ENCODE measurements at regions not wholly inside any gene's neighbourhood (a gene's known extent, or its start where the extent isn't known, plus 50 kb on each side); places are given as distances from the start of the nearest gene placed in this dataset.

DNA sequence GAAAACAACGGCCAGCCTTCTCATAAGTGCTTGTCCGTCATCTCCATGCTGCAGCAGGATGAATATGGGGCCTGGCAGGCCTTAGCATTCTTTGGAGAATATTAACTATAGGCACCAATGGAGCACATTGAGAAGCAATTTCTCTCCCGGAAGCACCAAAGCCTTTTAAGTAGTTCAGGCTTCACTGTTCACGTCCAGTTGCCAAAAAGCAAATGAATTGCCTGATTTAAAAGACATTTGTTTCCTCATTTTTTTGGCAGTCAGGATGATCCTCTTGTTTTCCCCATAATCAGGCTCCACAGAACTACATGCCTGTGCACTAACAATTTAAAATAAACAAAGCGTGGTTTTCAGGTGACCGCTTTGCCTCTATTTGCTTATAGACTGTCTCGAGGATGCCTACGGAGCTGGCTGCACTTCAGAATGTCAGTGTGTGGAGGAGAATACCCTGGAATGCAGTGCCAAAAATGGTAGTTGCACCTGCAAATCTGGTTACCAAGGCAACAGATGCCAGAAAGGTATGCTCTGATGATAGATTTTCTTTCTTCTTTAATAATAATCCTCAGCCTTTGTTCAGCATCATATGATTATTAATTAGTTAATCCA lies 725.2 kb upstream of the GOLIM4 start:
- no peak overlapping the region for H3K4me3 ChIP-seq (ENCODE audit: low read length)
- no peak for DNase-seq (ENCODE audit: low read depth)
- TF ChIP-seq, protein P1, sequence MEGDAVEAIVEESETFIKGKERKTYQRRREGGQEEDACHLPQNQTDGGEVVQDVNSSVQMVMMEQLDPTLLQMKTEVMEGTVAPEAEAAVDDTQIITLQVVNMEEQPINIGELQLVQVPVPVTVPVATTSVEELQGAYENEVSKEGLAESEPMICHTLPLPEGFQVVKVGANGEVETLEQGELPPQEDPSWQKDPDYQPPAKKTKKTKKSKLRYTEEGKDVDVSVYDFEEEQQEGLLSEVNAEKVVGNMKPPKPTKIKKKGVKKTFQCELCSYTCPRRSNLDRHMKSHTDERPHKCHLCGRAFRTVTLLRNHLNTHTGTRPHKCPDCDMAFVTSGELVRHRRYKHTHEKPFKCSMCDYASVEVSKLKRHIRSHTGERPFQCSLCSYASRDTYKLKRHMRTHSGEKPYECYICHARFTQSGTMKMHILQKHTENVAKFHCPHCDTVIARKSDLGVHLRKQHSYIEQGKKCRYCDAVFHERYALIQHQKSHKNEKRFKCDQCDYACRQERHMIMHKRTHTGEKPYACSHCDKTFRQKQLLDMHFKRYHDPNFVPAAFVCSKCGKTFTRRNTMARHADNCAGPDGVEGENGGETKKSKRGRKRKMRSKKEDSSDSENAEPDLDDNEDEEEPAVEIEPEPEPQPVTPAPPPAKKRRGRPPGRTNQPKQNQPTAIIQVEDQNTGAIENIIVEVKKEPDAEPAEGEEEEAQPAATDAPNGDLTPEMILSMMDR (conservative IDR thresholded peaks at IDR 0.05; ENCODE audit: low read length): no peak

DNA sequence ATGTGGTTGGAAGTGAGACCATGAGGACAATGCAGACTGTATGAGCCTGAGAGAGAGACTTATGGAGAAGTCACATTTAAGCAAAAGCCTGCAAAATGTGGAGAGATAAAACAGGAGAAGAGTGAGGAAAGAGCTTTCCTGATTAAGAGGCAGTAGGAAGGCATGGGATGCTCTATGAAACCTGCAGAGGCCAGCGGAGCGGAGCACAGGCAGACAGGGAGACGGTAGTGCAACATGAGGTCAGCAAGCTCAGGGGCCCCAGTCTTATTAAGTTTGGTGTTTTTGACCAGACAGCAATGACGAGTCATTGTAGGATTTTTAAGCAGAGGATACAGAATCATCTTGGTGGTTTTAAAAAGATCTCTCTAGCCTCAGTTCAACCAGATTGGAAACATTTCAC lies 721.5 kb upstream of the GOLIM4 start:
- TF ChIP-seq, protein P1 (conservative IDR thresholded peaks at IDR 0.05; ENCODE audit: low read length): no peak
- no peak for DNase-seq (ENCODE audit: low read depth)
- no peak overlapping the region for H3K4me3 ChIP-seq (ENCODE audit: low read length)

DNA sequence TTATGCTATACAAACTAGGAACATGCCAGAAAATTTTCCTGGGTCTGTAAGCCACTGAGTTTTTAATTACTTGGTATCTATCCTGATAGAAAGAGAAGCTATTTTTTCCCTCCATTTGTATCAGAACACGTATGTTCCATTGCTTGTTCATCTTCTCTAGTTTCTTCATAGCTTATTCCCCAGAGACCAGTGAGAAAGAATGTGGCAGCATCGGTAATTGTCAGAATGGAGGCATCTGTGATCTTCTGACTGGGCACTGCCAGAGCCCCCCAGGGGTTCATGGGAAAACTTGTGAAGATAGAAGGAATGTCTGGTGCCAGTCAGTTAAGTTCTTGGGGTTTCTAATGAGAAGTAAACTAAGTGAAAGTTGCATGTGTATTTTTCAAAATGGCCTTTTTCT lies 720.2 kb upstream of the GOLIM4 start:
- TF ChIP-seq, protein P1 (conservative IDR thresholded peaks at IDR 0.05; ENCODE audit: low read length): no peak
- peak; percentile 2 for DNase-seq (ENCODE audit: low read depth)

DNA sequence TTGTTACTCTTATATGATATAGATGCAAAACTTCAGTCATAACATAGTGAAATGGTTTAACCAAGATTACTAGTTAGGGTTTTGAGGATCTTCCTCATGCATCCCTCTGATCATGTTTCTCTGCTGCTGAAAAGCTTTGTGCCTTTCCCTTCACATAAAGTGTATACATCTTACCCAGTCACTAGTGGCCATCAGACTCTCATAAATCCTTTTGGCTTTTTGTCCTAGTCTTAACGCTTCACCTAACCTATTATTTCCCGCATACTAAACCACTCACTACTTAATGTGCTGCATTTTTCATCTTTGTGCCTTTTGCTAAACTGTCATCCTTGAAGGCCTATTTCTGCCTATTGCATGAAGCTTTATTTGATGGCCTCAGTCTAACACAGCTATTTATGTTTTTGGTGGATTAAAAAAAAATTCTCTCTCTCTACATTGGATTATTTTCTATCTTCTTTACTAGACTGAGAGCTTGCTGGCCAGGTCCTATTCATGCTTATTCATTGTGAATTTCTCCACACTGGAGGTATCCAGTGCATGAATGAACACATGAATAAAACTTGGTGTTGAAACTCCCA lies 717.6 kb upstream of the GOLIM4 start:
- TF ChIP-seq, protein P1 (conservative IDR thresholded peaks at IDR 0.05; ENCODE audit: low read length): no peak
- H3K4me3 ChIP-seq (ENCODE audit: low read length): no peak overlapping the region
- DNase-seq (ENCODE audit: low read depth): no peak

More for the DNA sequence above, 720.2 kb upstream of the GOLIM4 start:
- no peak overlapping the region for H3K4me3 ChIP-seq (ENCODE audit: low read length)

DNA sequence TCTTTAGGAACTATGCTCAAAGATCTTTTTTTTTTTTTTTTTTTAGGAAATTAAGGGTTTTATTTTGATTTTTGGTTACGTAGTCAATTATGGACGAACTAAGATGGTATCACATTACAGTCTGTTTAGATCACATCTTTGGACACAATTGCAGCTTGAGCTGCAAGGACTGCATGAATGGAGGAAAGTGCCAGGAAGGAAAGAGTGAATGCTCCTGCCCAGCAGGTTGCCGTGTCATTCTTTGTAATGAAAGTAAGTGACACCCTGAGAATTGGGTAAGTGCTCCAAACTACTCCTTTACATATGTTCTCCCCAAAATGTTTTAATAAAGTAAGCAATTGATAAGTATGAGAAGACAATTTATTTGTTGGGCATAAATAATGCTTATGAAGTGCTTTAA lies 716.5 kb upstream of the GOLIM4 start:
- H3K4me3 ChIP-seq (ENCODE audit: low read length): no peak overlapping the region
- no peak for DNase-seq (ENCODE audit: low read depth)
- TF ChIP-seq, protein P1 (conservative IDR thresholded peaks at IDR 0.05; ENCODE audit: low read length): no peak

DNA sequence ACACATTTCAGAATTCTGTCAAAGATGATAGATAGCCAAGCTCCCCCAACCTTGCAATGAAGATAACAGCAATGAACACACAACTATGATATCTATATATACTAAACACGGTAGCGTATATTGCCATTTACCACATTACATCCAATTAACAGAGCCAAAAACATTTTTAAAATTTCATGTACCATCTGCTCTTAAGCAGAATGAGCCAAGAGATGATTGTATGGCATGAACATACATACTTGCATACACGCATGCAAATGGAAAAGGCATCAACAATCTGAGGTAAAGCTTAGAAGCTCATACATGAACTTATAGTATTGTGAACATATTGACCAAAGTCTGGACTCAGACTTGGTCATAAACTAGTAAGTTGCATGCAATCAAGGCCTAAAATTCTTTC lies 712.9 kb upstream of the GOLIM4 start:
- TF ChIP-seq, protein P1 (conservative IDR thresholded peaks at IDR 0.05; ENCODE audit: low read length): no peak
- H3K4me3 ChIP-seq (ENCODE audit: low read length): no peak overlapping the region
- DNase-seq (ENCODE audit: low read depth): no peak

DNA sequence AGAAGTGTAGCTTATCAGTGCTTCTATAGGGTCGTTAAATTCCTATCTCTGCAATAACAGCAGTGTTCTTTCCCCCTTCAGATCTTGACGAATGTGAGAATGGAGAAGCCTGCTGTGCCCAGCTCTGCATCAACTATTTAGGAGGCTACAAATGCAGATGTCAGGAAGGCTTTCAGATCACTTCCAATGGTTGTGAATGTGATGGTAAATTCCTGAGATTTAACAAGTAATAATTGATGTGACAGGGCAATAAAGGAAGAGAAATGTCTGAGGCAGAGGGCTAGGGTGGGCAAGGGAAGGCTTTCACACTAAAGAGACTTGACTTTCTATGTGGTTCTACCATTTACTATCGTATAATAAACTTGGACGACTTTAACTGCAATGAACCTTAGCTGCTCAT lies 711.7 kb upstream of the GOLIM4 start:
- no peak for DNase-seq (ENCODE audit: low read depth)
- TF ChIP-seq, protein P1 (conservative IDR thresholded peaks at IDR 0.05; ENCODE audit: low read length): no peak
- H3K4me3 ChIP-seq (ENCODE audit: low read length): no peak overlapping the region
